ENCODE measurements at regions not wholly inside any gene's neighbourhood (a gene's known extent, or its start where the extent isn't known, plus 50 kb on each side); places are given as distances from the start of the nearest gene placed in this dataset.

GRCh38 chr4:4625488-4625887 is 83.6 kb upstream of the STX18 start:
- DNase-seq, result no peak

DNA sequence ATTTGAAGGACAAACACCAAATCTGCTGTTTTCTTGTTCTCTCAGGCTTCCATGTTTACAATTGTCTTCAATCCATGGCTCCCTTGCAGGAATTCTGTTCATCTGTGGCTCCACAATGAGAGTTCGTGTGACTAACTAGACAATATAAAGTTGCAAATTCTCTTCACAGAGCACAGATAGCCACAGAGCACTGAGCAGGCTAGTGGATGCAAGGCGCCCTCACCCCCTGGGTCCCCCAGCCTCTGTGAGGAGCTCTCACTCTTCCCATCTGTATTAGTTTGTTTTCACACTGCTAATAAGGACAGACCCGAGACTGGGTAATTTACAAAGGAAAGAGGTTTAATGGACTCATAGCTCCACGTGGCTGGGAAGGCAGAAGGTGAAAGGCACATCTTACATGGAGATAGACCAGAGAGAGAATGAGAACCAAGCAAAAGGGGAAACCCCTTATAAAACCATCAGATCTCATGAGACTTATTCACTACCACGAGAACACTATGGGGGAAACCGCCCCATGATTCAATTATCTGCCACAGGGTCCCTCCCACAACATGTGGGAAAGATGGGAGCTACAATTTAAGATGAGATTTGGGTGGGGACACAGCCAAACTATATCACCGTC is 82.5 kb upstream of the STX18 start:
- DNase-seq, result no peak

DNA sequence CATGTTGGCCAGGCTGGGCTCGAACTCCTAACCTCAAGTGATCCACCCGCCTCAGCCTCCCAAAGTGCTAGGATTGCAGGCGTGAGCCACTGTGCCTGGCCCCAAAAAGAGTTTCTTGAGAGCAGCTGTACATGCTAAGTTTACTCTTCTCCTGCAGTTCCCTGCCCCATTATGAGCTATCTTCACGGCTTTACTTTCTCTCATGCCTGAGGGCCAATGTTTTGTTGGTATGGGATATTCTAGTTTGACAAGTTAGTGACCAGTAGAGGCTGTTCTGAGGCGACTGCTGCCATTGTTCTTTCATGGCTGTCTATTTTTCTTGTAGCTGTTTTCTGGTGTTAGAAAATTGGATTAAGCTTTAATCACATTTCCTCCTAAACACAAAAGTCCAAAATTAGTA is 78.0 kb upstream of the STX18 start:
- DNase-seq, result no peak

DNA sequence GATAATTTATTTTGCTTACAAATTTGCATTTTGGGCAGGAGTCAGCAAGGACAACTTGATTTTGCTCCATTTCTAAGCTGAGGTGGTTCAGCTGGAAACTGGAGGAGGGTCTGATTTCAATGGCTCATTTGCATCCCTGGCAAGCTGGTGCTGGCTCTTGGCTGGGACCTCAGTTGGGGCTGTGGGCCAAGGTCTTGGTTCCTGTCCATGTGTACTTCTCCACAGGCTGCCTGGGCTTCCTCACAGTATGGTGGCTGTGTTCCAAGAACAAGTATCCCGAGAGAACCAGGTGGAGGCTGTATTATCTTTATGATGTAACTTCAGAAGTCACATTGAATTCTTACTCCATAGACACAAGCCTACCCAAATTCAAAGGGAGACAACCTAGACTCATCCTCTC is 77.0 kb upstream of the STX18 start:
- DNase-seq, result no peak

GRCh38 chr4:4614925-4615678 is 73.3 kb upstream of the STX18 start:
- DNase-seq, result no peak

- no peak for DNase-seq
Observed at GRCh38 chr4:4613641-4614286, 71.9 kb upstream of the STX18 start.

DNA sequence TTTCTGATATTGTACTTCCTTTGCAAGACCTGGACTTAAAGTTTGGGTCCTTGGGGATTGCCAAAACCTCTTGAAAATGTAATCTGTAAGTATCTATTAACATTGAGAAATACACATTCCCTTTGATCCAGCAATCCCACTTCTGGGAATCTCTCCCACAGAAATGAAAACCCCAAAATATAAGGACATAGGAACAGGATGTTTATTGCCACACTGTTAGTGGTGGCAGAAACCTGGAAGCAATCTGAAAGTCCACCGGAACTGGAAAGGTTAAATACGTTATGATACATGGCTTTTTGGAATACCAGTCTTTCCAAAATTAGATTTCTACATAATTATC is 71.2 kb upstream of the STX18 start:
- no peak for DNase-seq

DNA sequence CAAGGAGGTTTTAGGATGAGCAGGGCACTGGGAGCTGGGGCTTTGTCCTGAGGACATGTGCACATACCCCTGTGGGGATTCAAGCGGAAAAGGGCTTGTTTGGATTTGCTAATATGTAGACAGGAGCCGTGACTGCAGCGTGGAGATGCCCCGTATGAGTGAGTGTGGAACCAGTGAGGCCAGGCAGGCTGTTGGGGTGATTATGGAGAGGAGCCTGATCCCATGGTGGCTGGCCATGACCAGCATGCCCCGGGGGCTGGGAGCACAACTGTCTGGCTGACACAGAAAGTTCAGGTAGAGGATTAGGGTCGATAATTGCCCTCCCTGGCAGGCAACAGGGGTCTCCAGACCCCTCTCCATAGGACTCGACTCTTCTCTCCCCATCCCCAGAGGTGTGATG is 68.8 kb upstream of the STX18 start:
- no peak for DNase-seq

DNA sequence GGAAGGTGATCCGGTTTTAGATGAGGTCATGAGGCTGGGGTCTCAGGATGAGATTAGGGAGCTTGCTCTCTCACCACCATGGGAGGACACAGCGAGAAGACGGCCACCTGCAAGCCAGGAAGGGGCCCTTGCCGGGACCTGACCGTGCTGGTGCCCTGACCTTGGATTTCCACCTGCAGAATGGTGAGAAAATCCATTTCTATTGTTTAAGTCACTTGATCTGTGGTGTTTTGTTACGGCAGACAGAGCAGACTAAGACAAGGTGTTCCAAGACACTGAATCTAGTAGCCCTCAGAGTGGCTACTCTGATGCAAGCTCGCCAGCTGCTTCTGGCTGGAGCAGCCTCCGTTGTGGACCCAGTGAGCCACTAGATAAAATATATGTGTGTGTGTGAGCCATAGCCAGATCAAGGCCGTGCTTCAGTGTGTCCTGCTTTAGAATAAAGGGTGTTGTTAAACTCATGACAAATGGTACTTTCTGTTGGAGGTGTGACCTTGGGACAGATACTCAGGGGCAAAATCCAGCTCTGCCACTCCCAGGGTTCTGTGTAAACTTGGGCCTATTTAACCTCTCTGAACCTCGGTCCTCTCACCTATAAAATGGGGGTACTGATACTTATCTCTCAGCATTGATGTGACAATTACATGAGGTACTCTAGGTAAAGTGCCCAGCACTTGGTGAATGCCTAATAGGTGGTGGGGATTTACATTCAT is 67.9 kb upstream of the STX18 start:
- no peak for DNase-seq

DNA sequence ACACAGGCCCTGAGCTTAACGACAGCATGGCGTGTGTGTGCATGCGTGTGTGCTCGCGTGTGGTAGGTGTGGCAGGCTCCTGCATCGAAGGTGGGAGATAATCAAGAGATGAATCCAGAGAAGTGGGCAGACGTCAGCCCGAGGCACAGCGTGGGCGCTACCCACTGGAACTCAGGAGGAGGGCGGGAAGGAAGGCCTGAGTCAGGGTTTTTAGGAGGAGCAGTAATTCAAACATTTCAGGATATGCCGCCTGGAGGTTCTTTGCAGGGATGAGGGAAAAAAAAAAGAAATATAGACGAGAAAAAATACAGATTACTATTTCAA is 66.3 kb upstream of the STX18 start:
- DNase-seq, result no peak

DNA sequence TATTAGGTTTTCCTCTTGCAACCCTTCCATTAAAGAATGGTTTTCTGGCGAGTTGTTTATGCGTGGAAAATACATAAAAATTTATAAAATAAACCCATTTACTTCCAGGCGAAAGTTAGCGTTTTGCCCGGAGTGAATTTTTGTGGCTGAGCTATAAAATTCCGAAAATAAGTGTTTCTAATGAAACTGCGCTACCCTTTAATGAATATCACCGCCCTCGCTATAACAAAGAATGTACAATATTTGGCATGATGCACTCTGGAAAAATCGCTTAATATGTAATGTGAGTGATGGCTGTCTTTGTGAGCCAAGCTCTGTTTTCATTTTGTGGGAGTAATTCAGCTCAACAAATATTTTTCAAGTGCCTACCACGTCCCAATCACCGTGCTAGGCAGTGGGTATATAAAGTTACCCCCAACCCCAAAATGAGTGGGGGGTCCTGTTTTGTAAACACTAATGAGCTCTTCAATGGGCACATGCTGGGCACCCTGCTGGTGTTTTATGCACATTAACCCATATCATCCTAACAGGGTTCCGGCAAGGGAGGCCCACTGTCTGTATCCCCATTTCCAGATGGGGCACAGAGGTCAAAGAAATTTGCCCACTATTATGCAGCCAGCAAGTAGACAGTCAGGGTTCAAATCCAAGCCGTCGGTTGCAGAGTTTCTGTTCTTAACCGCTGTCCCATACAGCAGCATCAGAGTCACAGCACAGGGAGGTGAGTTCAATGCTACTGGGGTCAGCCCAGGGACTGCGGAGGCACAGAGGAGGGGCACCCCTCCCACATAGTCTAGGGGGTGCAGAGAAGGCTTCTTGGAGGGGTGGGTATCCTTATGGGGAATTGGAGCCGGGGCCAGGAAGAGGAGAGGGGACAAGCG is 65.7 kb upstream of the STX18 start:
- DNase-seq, result no peak

DNA sequence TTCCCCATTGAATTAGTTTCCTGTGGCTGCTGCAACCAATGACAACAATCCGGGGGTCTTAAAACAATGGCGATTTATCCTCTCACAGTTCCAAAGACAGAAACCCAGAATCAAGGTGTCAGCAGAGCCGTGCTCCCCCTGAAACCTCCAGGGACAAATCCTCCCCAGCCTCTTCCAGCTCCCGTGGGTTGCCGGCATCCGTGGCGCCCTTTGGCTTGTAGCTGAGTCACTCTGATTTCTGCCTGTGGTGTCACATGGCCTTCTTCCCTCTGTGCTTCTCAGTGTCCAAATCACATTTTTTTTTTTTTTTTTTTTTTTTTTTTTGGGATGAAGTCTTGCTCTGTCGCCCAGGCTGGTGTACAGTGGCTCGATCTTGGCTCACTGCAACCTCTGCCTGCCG is 64.5 kb upstream of the STX18 start:
- DNase-seq, result no peak

DNA sequence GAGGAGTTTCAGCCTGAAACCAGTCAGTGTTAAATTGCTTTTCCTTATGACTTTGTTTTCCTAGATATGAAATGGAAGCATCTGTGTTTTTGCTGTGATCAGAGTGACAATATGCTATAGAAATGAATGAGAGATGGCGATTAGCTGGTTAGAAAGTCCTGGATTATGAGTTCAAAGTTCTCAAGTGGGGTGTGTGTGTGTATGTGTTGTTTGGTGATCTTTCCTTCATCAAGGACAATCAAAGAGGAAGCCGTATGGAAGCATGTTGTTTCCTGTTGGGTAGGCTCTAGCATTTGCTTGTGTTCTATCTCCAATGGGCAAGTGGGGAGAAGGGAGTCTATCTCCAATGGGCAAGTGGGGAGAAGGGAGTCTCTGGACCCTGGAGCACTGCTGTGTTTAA is 64.0 kb upstream of the STX18 start:
- no peak for DNase-seq

DNA sequence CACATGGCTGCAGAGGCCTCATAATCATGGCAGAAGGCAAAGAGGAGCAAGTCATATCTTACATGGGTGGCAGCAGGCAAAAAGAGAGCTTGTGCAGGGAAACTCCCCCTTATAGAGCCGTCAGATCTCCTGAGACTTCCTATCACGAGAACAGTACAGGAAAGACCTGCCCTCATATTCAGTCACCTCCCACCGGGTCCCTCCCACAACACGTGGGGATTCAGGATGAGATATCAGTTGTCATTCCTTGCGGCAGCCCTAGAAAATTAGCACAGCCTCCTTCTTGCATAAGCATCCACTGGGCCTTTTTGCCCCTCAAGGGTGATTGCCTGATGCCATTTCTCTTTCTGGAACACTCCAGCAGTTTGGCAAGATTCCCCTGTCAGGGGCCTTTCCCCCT is 61.7 kb upstream of the STX18 start:
- no peak for DNase-seq

GRCh38 chr4:4603067-4603466 is 61.2 kb upstream of the STX18 start:
- no peak for DNase-seq

DNA sequence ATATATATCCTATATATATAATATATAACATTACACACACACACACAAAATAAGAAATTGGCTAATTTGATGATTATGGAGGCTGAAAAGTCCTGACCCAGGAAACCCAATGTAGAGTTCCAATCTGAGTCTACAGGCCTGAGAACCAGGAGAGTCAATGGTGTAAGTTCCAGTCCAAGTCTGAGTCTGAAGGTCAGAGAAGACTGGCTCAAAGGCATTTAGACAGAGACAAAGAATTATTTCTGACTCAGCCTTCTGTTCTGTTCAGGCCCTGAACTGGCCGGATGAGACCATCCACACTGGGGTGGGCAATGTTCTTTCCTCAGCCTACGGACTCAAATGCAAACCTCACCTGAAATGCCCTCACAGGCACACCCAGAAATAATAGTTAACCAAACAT is 60.6 kb upstream of the STX18 start:
- DNase-seq, result no peak

GRCh38 chr4:4601803-4602369 is 60.0 kb upstream of the STX18 start:
- DNase-seq, result no peak

GRCh38 chr4:4599481-4600275 is 57.8 kb upstream of the STX18 start:
- DNase-seq, result no peak

GRCh38 chr4:4598851-4599411 is 57.1 kb upstream of the STX18 start:
- DNase-seq, result no peak

DNA sequence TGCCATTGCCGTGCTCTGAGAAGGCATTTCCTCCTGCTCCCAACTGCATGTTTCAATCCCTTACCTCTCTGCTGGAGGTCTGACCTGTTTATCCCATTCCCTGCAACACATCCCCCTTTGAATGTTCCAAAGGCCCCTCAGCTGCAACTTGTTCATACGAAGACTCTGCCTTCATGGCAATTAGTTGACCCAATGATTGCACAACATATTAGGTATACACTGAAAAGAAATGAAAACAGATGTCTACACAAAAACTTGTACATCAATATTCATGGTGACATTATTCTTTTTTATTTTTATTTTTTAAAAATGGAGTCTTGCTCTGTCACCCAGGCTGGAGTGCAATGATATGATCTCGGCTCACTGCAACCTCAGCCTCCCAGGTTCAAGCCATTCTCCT is 54.9 kb upstream of the STX18 start:
- DNase-seq, result no peak

GRCh38 chr4:4595252-4595651 is 53.4 kb upstream of the STX18 start:
- DNase-seq, result no peak

Data from stimulated activated CD4-positive, alpha-beta T cell treated with anti-CD3 and anti-CD28 coated beads, Interleukin-4, amount 100 ng/mL, for 1 hour (primary cell).